ENCODE measurements at regions not wholly inside any gene's neighbourhood (a gene's known extent, or its start where the extent isn't known, plus 50 kb on each side); places are given as distances from the start of the nearest gene placed in this dataset.

GRCh38 chr4:4752576-4753401 is 106.7 kb upstream of the MSX1 start:
- no peaks in the 10 kb centered on the region for H3K9me3 ChIP-seq (ENCODE audit: control insufficient read depth, insufficient read depth, low read depth, low read length)
- H3K4me1 ChIP-seq (ENCODE audit: control insufficient read depth, insufficient read depth, low read length): peaks cover 11% of the 10 kb centered on the region
- peak overlapping the region; percentile 45; the same call in 1 of the 2 replicates for H3K27ac ChIP-seq (ENCODE audit: extremely low read depth, low read depth, low read length)
- no peak overlapping the region for H3K4me3 ChIP-seq (ENCODE audit: low read depth, low read length)
- H3K36me3 ChIP-seq (ENCODE audit: control insufficient read depth in 2 of 2, insufficient read depth in 1 of 2, low read length in 2 of 2): no peaks in the 10 kb centered on the region
- POLR2A ChIA-PET: no interaction called here
- CTCF ChIA-PET: interaction anchor here (0.6 kb wide), 1 partner anchor 50 kb away, joined by 3 read pairs; no protein-coding TSS in a partner anchor
- TF ChIP-seq GLIS1 (tag by site-specific recombination; IDR thresholded peaks at IDR 0.05): no peak
- TF ChIP-seq PRDM2 (tag by site-specific recombination; IDR thresholded peaks at IDR 0.05; ENCODE audit: borderline replicate concordance): no peak
- no peak for TF ChIP-seq TCF7L2 (IDR thresholded peaks at IDR 0.05; ENCODE audit: borderline replicate concordance, low read depth, low read length)
- no peak for TF ChIP-seq ZNF423 (tag by site-specific recombination; IDR thresholded peaks at IDR 0.05)
- TF ChIP-seq FEZF1 (tag by site-specific recombination; IDR thresholded peaks at IDR 0.05): peak; percentile 66
- TF ChIP-seq ZNF362 (tag by site-specific recombination; IDR thresholded peaks at IDR 0.05): no peak
- no peak; the same call in 1 of the 2 replicates for TF ChIP-seq MZF1 (tag by site-specific recombination; IDR thresholded peaks at IDR 0.05; ENCODE audit: borderline replicate concordance)
- TF ChIP-seq ZNF596 (tag by site-specific recombination; IDR thresholded peaks at IDR 0.05): no peak
- TF ChIP-seq PRDM10 (tag by site-specific recombination; IDR thresholded peaks at IDR 0.05): peak; percentile 47; the same call in 1 of the 2 replicates
- TF ChIP-seq YY1 (tag by site-specific recombination; IDR thresholded peaks at IDR 0.05): no peak
- TF ChIP-seq CTCF (tag by site-specific recombination; IDR thresholded peaks at IDR 0.05): 0 out of 2 replicates have a peak, but pooled peaks have one; percentile 25
- no peak for TF ChIP-seq ZNF558 (tag by site-specific recombination; IDR thresholded peaks at IDR 0.05)
- no peak for TF ChIP-seq GLI4 (tag by site-specific recombination; IDR thresholded peaks at IDR 0.05)
- TF ChIP-seq ZBTB6 (tag by site-specific recombination; IDR thresholded peaks at IDR 0.05): no peak
- TF ChIP-seq SETDB1 (IDR thresholded peaks at IDR 0.05; ENCODE audit: insufficient read length, low read length): no peak
- peak; percentile 69 for TF ChIP-seq ZNF398 (tag by site-specific recombination; IDR thresholded peaks at IDR 0.05)
- no peak for TF ChIP-seq ZNF169 (tag by site-specific recombination; IDR thresholded peaks at IDR 0.05)
- no peak for TF ChIP-seq ZNF629 (tag by site-specific recombination; IDR thresholded peaks at IDR 0.05)
- no peak for TF ChIP-seq ZNF560 (tag by site-specific recombination; IDR thresholded peaks at IDR 0.05; ENCODE audit: borderline replicate concordance)
- no peak for TF ChIP-seq ZNF37A (tag by site-specific recombination; IDR thresholded peaks at IDR 0.05)
- TF ChIP-seq GLI2 (tag by site-specific recombination; IDR thresholded peaks at IDR 0.05; ENCODE audit: borderline replicate concordance, low read depth): no peak

All from HEK293 (cell line).